Progenitor cell of endocrine pancreas (in vitro differentiated cells): ENCODE measurements at regions not wholly inside any gene's neighbourhood (a gene's known extent, or its start where the extent isn't known, plus 50 kb on each side); places are given as distances from the start of the nearest gene placed in this dataset.

ENCODE experiments used
- DNase-seq: peaks from one replicate; pipeline ENCODE4 v3.0.0; 2021; ENCODE audit warnings: low spot score; ENCODE audit not compliant: unreplicated experiment
- H3K27ac Mint-ChIP-seq: 2 replicates; pipeline ENCODE4 v1.8.0; 2021; ENCODE audit warnings: mild to moderate bottlenecking, moderate library complexity, mixed read lengths
- H3K27me3 Mint-ChIP-seq: 2 replicates; pipeline ENCODE4 v1.8.0; 2021; ENCODE audit warnings: mixed read lengths
- H3K36me3 Mint-ChIP-seq: 2 replicates; pipeline ENCODE4 v1.8.0; 2022; ENCODE audit warnings: mixed read lengths; ENCODE audit not compliant: insufficient read depth
- H3K4me1 Mint-ChIP-seq: 2 replicates; pipeline ENCODE4 v1.8.0; 2021; ENCODE audit warnings: low read depth, mixed read lengths
- H3K4me3 Mint-ChIP-seq: 2 replicates; pipeline ENCODE4 v1.8.0; 2021; ENCODE audit warnings: low read depth, mild to moderate bottlenecking, moderate library complexity, mixed read lengths
- H3K9me3 Mint-ChIP-seq: 2 replicates; pipeline ENCODE4 v1.8.0; 2021; ENCODE audit warnings: low read depth, mixed read lengths
- CTCF ChIP-seq: fragments of 200-600 bp; sonication (generic); IDR thresholded peaks from one replicate; pipeline ENCODE4 v1.5.0; 2021; ENCODE audit warnings: antibody characterized with exemption, mild to moderate bottlenecking; ENCODE audit not compliant: unreplicated experiment

GRCh38 chr2:19038071-19039015, 320.1 kb downstream of the OSR1 start:
- no peak for DNase-seq
- no peaks in the 10 kb centered on the region for H3K27me3 Mint-ChIP-seq
- H3K36me3 Mint-ChIP-seq, result no peaks in the 10 kb centered on the region
- H3K4me3 Mint-ChIP-seq, result no peak overlapping the region
- H3K9me3 Mint-ChIP-seq, result no peaks in the 10 kb centered on the region
- no peak overlapping the region for H3K27ac Mint-ChIP-seq
- no peak for TF ChIP-seq CTCF
- peaks cover 5% of the 10 kb centered on the region for H3K4me1 Mint-ChIP-seq

GRCh38 chr2:19036091-19036490, 322.3 kb downstream of the OSR1 start:
- Mint-ChIP-seq H3K4me1 (no peaks in the 10 kb centered on the region), H3K27ac (no peak overlapping the region), H3K36me3 (no peaks in the 10 kb centered on the region), H3K9me3 (no peaks in the 10 kb centered on the region), H3K4me3 (no peak overlapping the region), H3K27me3 (no peaks in the 10 kb centered on the region)
- TF ChIP-seq CTCF, result no peak
- DNase-seq, result no peak

- Mint-ChIP-seq H3K4me3 (no peak overlapping the region), H3K9me3 (no peaks in the 10 kb centered on the region)
- TF ChIP-seq CTCF, result no peak
These were observed 323.2 kb downstream of the OSR1 start for GRCh38 chr2:19035238-19035637.

GRCh38 chr2:19033240-19033639, 325.2 kb downstream of the OSR1 start:
- Mint-ChIP-seq H3K4me3 (no peak overlapping the region), H3K27me3 (no peaks in the 10 kb centered on the region)

More at GRCh38 chr2:19035238-19035637, 323.2 kb downstream of the OSR1 start:
- no peak overlapping the region for H3K27ac Mint-ChIP-seq
- H3K27me3 Mint-ChIP-seq, result no peaks in the 10 kb centered on the region
- H3K36me3 Mint-ChIP-seq, result no peaks in the 10 kb centered on the region
- peaks cover 4% of the 10 kb centered on the region for H3K4me1 Mint-ChIP-seq
- DNase-seq, result no peak

GRCh38 chr2:19031642-19032041, 326.8 kb downstream of the OSR1 start:
- Mint-ChIP-seq H3K36me3 (no peaks in the 10 kb centered on the region), H3K4me3 (no peak overlapping the region), H3K27me3 (no peaks in the 10 kb centered on the region), H3K4me1 (peaks cover 15% of the 10 kb centered on the region), H3K27ac (no peak overlapping the region), H3K9me3 (no peaks in the 10 kb centered on the region)
- no peak for TF ChIP-seq CTCF
- no peak for DNase-seq

More at GRCh38 chr2:19033240-19033639, 325.2 kb downstream of the OSR1 start:
- Mint-ChIP-seq H3K9me3 (no peaks in the 10 kb centered on the region), H3K27ac (no peak overlapping the region), H3K4me1 (peaks cover 11% of the 10 kb centered on the region), H3K36me3 (no peaks in the 10 kb centered on the region)
- no peak for TF ChIP-seq CTCF
- DNase-seq, result no peak
